Body of pancreas (tissue), 4 donors: ENCODE measurements at regions not wholly inside any gene's neighbourhood (a gene's known extent, or its start where the extent isn't known, plus 50 kb on each side); places are given as distances from the start of the nearest gene placed in this dataset.

ENCODE experiments used
- ATAC-seq: fragments of 150-250 bp; one replicate; pipeline ENCODE4 v1.9.1; 2016
- DNase-seq, 4 donors: peaks; one replicate each; pipeline ENCODE4 v3.0.0-alpha.2; 2019
- H3K27ac ChIP-seq, 4 donors: fragments of 200-600 bp; sonication (generic); 1 replicate in 3 of 4; 2 replicates in 1 of 4; pipeline versions ENCODE4 v1.5.1 to v1.6.1; 2016 to 2019; ENCODE audit warnings: mild to moderate bottlenecking in 1 of 4, mixed read lengths in 1 of 4, moderate library complexity in 1 of 4
- H3K27me3 ChIP-seq, 2 donors: fragments of 200-600 bp; sonication (generic); one replicate each; pipeline ENCODE4 v1.6.0; 2016; ENCODE audit warnings: mild to moderate bottlenecking in 1 of 2
- H3K36me3 ChIP-seq, 2 donors: fragments of 200-600 bp; sonication (generic); replicated peaks in 1 of 2; 2 replicates each; pipeline ENCODE4 v1.5.1; 2016; ENCODE audit warnings: low read depth in 2 of 2; ENCODE audit not compliant: insufficient read depth in 1 of 2
- H3K4me1 ChIP-seq: fragments of 200-600 bp; sonication (generic); one replicate; pipeline ENCODE4 v1.6.0; 2016
- H3K4me3 ChIP-seq, 2 donors: fragments of 200-600 bp; sonication (generic); 1 replicate in 1 of 2; 2 replicates in 1 of 2; pipeline ENCODE4 v1.5.1; 2016 to 2019
- H3K9me3 ChIP-seq, 3 donors: fragments of 200-600 bp; sonication (generic); 1 replicate in 2 of 3; 2 replicates in 1 of 3; pipeline ENCODE4 v1.5.1; 2016
- CTCF ChIP-seq, 7 experiments: fragments of 450-650 bp in 4 of 7; fragments of 200-600 bp in 3 of 7; sonication (generic) in 3 of 7; IDR thresholded peaks; one replicate each; pipeline ENCODE4 v1.5.1; 2016 to 2019; ENCODE audit warnings: antibody characterized with exemption in 7 of 7
- POLR2A ChIP-seq, 3 donors: fragments of 450-650 bp; IDR thresholded peaks; one replicate each; pipeline ENCODE4 v1.6.1; 2016; ENCODE audit warnings: antibody characterized with exemption in 3 of 3, mild to moderate bottlenecking in 2 of 3
- WGBS, 2 donors: methylation state at CpG; one replicate each; pipeline ENCODE4 v1.1.5; 2017; 5-methylcytosine and 5-hydroxymethylcytosine counted together
- intact Hi-C: fragments of 100-400 bp; cut with DNase I; formaldehyde crosslinking; loops from one replicate; pipeline ENCODE4 v1.15.1; 2023

- H3K4me3 ChIP-seq = no peak overlapping the region
- H3K36me3 ChIP-seq = no peaks in the 10 kb centered on the region
- H3K4me1 ChIP-seq = no peaks in the 10 kb centered on the region
- no peak for ATAC-seq
- no peak overlapping the region for H3K27ac ChIP-seq
- H3K9me3 ChIP-seq = no peaks in the 10 kb centered on the region
- intact Hi-C loops = no loop called here
- no peak for TF ChIP-seq POLR2A (IDR thresholded peaks at IDR 0.05)
- no peak for TF ChIP-seq CTCF (IDR thresholded peaks at IDR 0.05)
- no peaks in the 10 kb centered on the region for H3K27me3 ChIP-seq
- DNase-seq = no peak
Observed at GRCh38 chr6:104580452-104580851, 279.3 kb downstream of the HACE1 start.

- WGBS, 2 donors = 76 to 81% methylated on average over 5 of the region's 5 CpGs
- Histone ChIP-seq H3K27ac (no peak overlapping the region), H3K4me3 (no peak overlapping the region), H3K9me3 (no peaks in the 10 kb centered on the region), H3K36me3 (no peaks in the 10 kb centered on the region), H3K27me3 (no peaks in the 10 kb centered on the region), H3K4me1 (no peaks in the 10 kb centered on the region)
- DNase-seq (no peak), ATAC-seq (no peak)
- no peak for TF ChIP-seq POLR2A (IDR thresholded peaks at IDR 0.05)
- no peak for TF ChIP-seq CTCF (IDR thresholded peaks at IDR 0.05)
- intact Hi-C loops = no loop called here
Observed at GRCh38 chr6:104579310-104579863, 280.3 kb downstream of the HACE1 start.

GRCh38 chr6:104575536-104575935, 284.2 kb downstream of the HACE1 start:
- H3K27me3 ChIP-seq = no peaks in the 10 kb centered on the region
- H3K27ac ChIP-seq = no peak overlapping the region
- H3K4me1 ChIP-seq = no peaks in the 10 kb centered on the region
- no peaks in the 10 kb centered on the region for H3K36me3 ChIP-seq
- ATAC-seq = no peak
- no peaks in the 10 kb centered on the region for H3K9me3 ChIP-seq
- TF ChIP-seq CTCF (IDR thresholded peaks at IDR 0.05) (no peak), POLR2A (IDR thresholded peaks at IDR 0.05) (no peak)
- no peak overlapping the region for H3K4me3 ChIP-seq
- no peak for DNase-seq
- intact Hi-C loops = no loop called here

GRCh38 chr6:104574135-104574750, 285.5 kb downstream of the HACE1 start:
- no peaks in the 10 kb centered on the region for H3K27me3 ChIP-seq
- H3K36me3 ChIP-seq = no peaks in the 10 kb centered on the region
- TF ChIP-seq CTCF (IDR thresholded peaks at IDR 0.05) (no peak), POLR2A (IDR thresholded peaks at IDR 0.05) (no peak)
- no peak overlapping the region for H3K4me3 ChIP-seq
- H3K4me1 ChIP-seq = no peaks in the 10 kb centered on the region
- no peak for DNase-seq
- intact Hi-C loops = no loop called here
- 82 to 100% methylated on average over 1 of the region's 1 CpG for WGBS, 2 donors
- ATAC-seq = no peak
- no peaks in the 10 kb centered on the region for H3K9me3 ChIP-seq
- H3K27ac ChIP-seq = no peak overlapping the region

- DNase-seq (no peak), ATAC-seq (no peak)
- H3K9me3 ChIP-seq = no peaks in the 10 kb centered on the region
- no peaks in the 10 kb centered on the region for H3K4me1 ChIP-seq
- WGBS, 2 donors = 82 to 87% methylated on average over 3 of the region's 3 CpGs
- no peaks in the 10 kb centered on the region for H3K27me3 ChIP-seq
- no peak overlapping the region for H3K4me3 ChIP-seq
- no peak overlapping the region for H3K27ac ChIP-seq
- no peaks in the 10 kb centered on the region for H3K36me3 ChIP-seq
- TF ChIP-seq CTCF (IDR thresholded peaks at IDR 0.05) (no peak), POLR2A (IDR thresholded peaks at IDR 0.05) (no peak)
- intact Hi-C loops = no loop called here
Observed at GRCh38 chr6:104573350-104573749, 286.4 kb downstream of the HACE1 start.
